GM23248 (cell line): ENCODE measurements at regions not wholly inside any gene's neighbourhood (a gene's known extent, or its start where the extent isn't known, plus 50 kb on each side); places are given as distances from the start of the nearest gene placed in this dataset.

Experiments used
- DNase-seq: peaks from one replicate; pipeline ENCODE4 v3.0.0-alpha.2; 2015
- H2AFZ ChIP-seq: fragments of 200-600 bp; sonication (generic); 2 replicates; pipeline ENCODE4 v1.6.1; 2016; ENCODE audit warnings: antibody characterized with exemption
- H3F3A ChIP-seq: fragments of 200-600 bp; sonication (generic); 2 replicates; pipeline ENCODE4 v1.6.1; 2016; ENCODE audit warnings: mild to moderate bottlenecking, antibody characterized with exemption, mixed run types; ENCODE audit not compliant: insufficient read depth
- H3K27ac ChIP-seq: fragments of 200-600 bp; sonication (generic); 2 replicates; pipeline ENCODE4 v1.5.1; 2016; ENCODE audit warnings: mild to moderate bottlenecking
- H3K27me3 ChIP-seq: fragments of 200-600 bp; sonication (generic); replicated peaks from 2 replicates; pipeline ENCODE4 v1.6.1; 2016; ENCODE audit warnings: mild to moderate bottlenecking; ENCODE audit not compliant: insufficient read depth
- H3K36me3 ChIP-seq: fragments of 200-600 bp; sonication (generic); 2 replicates; pipeline ENCODE4 v1.6.1; 2016; ENCODE audit warnings: low read depth, mild to moderate bottlenecking
- H3K4me1 ChIP-seq: fragments of 200-600 bp; sonication (generic); 2 replicates; pipeline ENCODE4 v1.6.1; 2016; ENCODE audit warnings: mild to moderate bottlenecking; ENCODE audit not compliant: insufficient read depth
- H3K4me2 ChIP-seq: fragments of 200-600 bp; sonication (generic); one replicate; pipeline ENCODE4 v1.6.1; 2016; ENCODE audit warnings: mild to moderate bottlenecking; ENCODE audit not compliant: unreplicated experiment
- H3K4me3 ChIP-seq: fragments of 200-600 bp; sonication (generic); 2 replicates; pipeline ENCODE4 v1.5.1; 2016; ENCODE audit warnings: mild to moderate bottlenecking
- H3K79me2 ChIP-seq: fragments of 200-600 bp; sonication (generic); 2 replicates; pipeline ENCODE4 v1.6.1; 2016; ENCODE audit warnings: mild to moderate bottlenecking; ENCODE audit not compliant: insufficient read depth
- H3K9ac ChIP-seq: fragments of 200-600 bp; sonication (generic); 2 replicates; pipeline ENCODE4 v1.6.1; 2016; ENCODE audit warnings: mild to moderate bottlenecking
- H3K9me2 ChIP-seq: fragments of 200-600 bp; sonication (generic); 2 replicates; pipeline ENCODE4 v1.6.1; 2016; ENCODE audit warnings: mixed run types, mild to moderate bottlenecking, moderate library complexity; ENCODE audit not compliant: insufficient read depth
- H3K9me3 ChIP-seq: fragments of 200-600 bp; sonication (generic); one replicate; pipeline ENCODE4 v1.6.1; 2017; ENCODE audit warnings: low read depth
- H4K20me1 ChIP-seq: fragments of 200-600 bp; sonication (generic); 2 replicates; pipeline ENCODE4 v1.6.0; 2016; ENCODE audit not compliant: insufficient read depth
- EZH2 ChIP-seq: fragments of 200-600 bp; sonication (generic); IDR thresholded peaks from 2 replicates; pipeline ENCODE4 v1.6.1; 2018; ENCODE audit warnings: antibody characterized with exemption, mild to moderate bottlenecking; ENCODE audit not compliant: insufficient read depth, poor library complexity, severe bottlenecking
- EZH2phosphoT487 ChIP-seq: fragments of 200-600 bp; sonication (generic); IDR thresholded peaks from 2 replicates; pipeline ENCODE4 v1.6.1; 2018; ENCODE audit warnings: antibody characterized with exemption, moderate library complexity, mild to moderate bottlenecking, low read depth; ENCODE audit not compliant: insufficient read depth
- WGBS, 2 experiments: methylation state at CpG; one replicate each; pipeline ENCODE4 v1.1.6; 2015 to 2017; ENCODE audit warnings: low lambda C conversion rate in 2 of 2, low coverage in 1 of 2; ENCODE audit errors: missing lambda C conversion rate in 2 of 2; 5-methylcytosine and 5-hydroxymethylcytosine counted together
- in situ Hi-C: fragments of 300-500 bp; cut with MboI; formaldehyde crosslinking; loops from 2 replicates; pipeline ENCODE4 v1.15.0; 2020

GRCh38 chr9:81397481-81398381 is 291.6 kb downstream of the TLE1 start:
- no peaks in the 10 kb centered on the region for H3K36me3 ChIP-seq
- TF ChIP-seq EZH2phosphoT487 (no peak), EZH2 (no peak)
- no peak overlapping the region for H3K4me3 ChIP-seq
- H4K20me1 ChIP-seq, result no peaks in the 10 kb centered on the region
- H3K79me2 ChIP-seq, result no peaks in the 10 kb centered on the region
- H3K9me3 ChIP-seq, result no peaks in the 10 kb centered on the region
- H3K4me2 ChIP-seq, result no peak overlapping the region
- WGBS, 2 experiments, result 74 to 75% methylated on average over 9 of the region's 9 CpGs
- H3K27me3 ChIP-seq, result no peaks in the 10 kb centered on the region
- no peak overlapping the region for H3K9ac ChIP-seq
- no peaks in the 10 kb centered on the region for H3K4me1 ChIP-seq
- H2AFZ ChIP-seq, result no peak overlapping the region
- no peaks in the 10 kb centered on the region for H3K9me2 ChIP-seq
- no peaks in the 10 kb centered on the region for H3F3A ChIP-seq
- DNase-seq, result no peak
- in situ Hi-C loops, result no loop called here
- H3K27ac ChIP-seq, result no peak overlapping the region

- no peaks in the 10 kb centered on the region for H4K20me1 ChIP-seq
- H3K27me3 ChIP-seq, result no peaks in the 10 kb centered on the region
- in situ Hi-C loops, result no loop called here
- H3K4me1 ChIP-seq, result no peaks in the 10 kb centered on the region
- H3K4me3 ChIP-seq, result no peak overlapping the region
- H2AFZ ChIP-seq, result no peak overlapping the region
- no peaks in the 10 kb centered on the region for H3K79me2 ChIP-seq
- H3K9me3 ChIP-seq, result no peaks in the 10 kb centered on the region
- no peak for TF ChIP-seq EZH2
- no peak for TF ChIP-seq EZH2phosphoT487
- no peaks in the 10 kb centered on the region for H3K9me2 ChIP-seq
- DNase-seq, result no peak
- H3K36me3 ChIP-seq, result no peaks in the 10 kb centered on the region
- H3K4me2 ChIP-seq, result no peak overlapping the region
- WGBS, 2 experiments, result 80 to 82% methylated on average over 9 of the region's 9 CpGs
- H3K9ac ChIP-seq, result no peak overlapping the region
- H3K27ac ChIP-seq, result no peak overlapping the region
- H3F3A ChIP-seq, result no peaks in the 10 kb centered on the region
Measured at GRCh38 chr9:81396528-81396927, 292.8 kb downstream of the TLE1 start.

GRCh38 chr9:81395676-81396054 is 293.7 kb downstream of the TLE1 start:
- no peaks in the 10 kb centered on the region for H3K9me3 ChIP-seq
- in situ Hi-C loops, result no loop called here
- TF ChIP-seq EZH2phosphoT487 (no peak), EZH2 (no peak)
- H3K27ac ChIP-seq, result no peak overlapping the region
- H3F3A ChIP-seq, result no peaks in the 10 kb centered on the region
- no peak overlapping the region for H3K9ac ChIP-seq
- H4K20me1 ChIP-seq, result no peaks in the 10 kb centered on the region
- H3K4me2 ChIP-seq, result no peak overlapping the region
- no peaks in the 10 kb centered on the region for H3K27me3 ChIP-seq
- DNase-seq, result no peak
- H2AFZ ChIP-seq, result no peak overlapping the region
- H3K79me2 ChIP-seq, result no peaks in the 10 kb centered on the region
- 63 to 69% methylated on average over 4 of the region's 4 CpGs for WGBS, 2 experiments
- H3K36me3 ChIP-seq, result no peaks in the 10 kb centered on the region
- no peaks in the 10 kb centered on the region for H3K9me2 ChIP-seq
- H3K4me3 ChIP-seq, result no peak overlapping the region
- no peaks in the 10 kb centered on the region for H3K4me1 ChIP-seq

GRCh38 chr9:81394881-81395675 is 294.3 kb downstream of the TLE1 start:
- Histone ChIP-seq H2AFZ (no peak overlapping the region), H3K9ac (no peak overlapping the region), H3K4me1 (peaks cover 4% of the 10 kb centered on the region), H3F3A (peaks cover 3% of the 10 kb centered on the region; the same call in 1 of the 2 replicates), H3K9me2 (no peaks in the 10 kb centered on the region), H3K4me3 (no peak overlapping the region), H3K9me3 (no peaks in the 10 kb centered on the region), H3K79me2 (no peaks in the 10 kb centered on the region), H3K4me2 (no peak overlapping the region), H3K27me3 (no peaks in the 10 kb centered on the region), H4K20me1 (no peaks in the 10 kb centered on the region), H3K27ac (no peak overlapping the region), H3K36me3 (no peaks in the 10 kb centered on the region)
- TF ChIP-seq EZH2phosphoT487, result no peak
- no peak for TF ChIP-seq EZH2
- in situ Hi-C loops, result no loop called here
- DNase-seq, result no peak
- WGBS, 2 experiments, result 91 to 93% methylated on average over 3 of the region's 3 CpGs
